Hippocampal formation (tissue), 2 donors: ENCODE measurements at regions not wholly inside any gene's neighbourhood (a gene's known extent, or its start where the extent isn't known, plus 50 kb on each side); places are given as distances from the start of the nearest gene placed in this dataset.

Source experiments
- DNase-seq, 2 donors: peaks; one replicate each; lab custom pipeline; 2025; lab: John Stamatoyannopoulos, UW

DNA sequence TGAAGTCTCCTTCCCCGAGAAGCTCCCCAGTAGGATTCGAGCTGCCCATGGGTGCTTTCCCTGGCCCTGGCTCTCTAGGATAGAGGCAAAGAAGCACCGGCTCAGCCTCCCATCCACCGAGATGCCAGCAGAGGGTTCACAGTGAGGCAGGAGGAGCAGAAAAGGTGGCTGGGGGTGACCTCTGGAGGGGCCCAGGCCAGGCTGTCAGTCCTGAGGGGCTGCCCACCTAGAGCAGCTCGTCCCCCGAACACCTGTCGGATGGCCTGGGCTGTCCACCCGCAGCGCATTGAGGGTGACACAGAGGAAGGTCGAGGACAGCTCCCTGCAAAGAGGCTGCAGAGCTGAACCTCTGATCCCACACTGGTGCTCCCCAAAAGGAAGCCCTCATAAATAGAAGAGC is 167.2 kb upstream of the PPP2R2D start:
- DNase-seq: no peak

DNA sequence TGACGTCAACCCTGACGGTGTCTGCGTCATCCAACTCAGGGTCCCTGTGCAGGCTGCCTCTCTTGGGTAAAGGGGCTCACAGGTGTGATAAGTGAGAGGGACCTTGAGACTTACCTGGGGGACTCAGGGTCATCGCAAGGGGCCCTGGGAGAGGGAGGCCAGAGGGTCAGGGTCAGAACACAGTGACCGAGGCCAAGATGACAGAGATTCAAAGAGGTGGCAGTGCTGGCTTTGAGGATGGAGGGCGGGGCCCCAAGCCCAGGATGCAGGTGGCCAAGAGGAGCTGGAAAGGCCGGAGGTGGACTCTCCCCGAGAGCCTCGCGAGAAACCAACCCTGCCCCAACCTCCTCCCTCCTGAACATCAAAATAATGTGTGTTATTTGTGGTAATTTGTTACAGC is 165.2 kb upstream of the PPP2R2D start:
- no peak for DNase-seq

DNA sequence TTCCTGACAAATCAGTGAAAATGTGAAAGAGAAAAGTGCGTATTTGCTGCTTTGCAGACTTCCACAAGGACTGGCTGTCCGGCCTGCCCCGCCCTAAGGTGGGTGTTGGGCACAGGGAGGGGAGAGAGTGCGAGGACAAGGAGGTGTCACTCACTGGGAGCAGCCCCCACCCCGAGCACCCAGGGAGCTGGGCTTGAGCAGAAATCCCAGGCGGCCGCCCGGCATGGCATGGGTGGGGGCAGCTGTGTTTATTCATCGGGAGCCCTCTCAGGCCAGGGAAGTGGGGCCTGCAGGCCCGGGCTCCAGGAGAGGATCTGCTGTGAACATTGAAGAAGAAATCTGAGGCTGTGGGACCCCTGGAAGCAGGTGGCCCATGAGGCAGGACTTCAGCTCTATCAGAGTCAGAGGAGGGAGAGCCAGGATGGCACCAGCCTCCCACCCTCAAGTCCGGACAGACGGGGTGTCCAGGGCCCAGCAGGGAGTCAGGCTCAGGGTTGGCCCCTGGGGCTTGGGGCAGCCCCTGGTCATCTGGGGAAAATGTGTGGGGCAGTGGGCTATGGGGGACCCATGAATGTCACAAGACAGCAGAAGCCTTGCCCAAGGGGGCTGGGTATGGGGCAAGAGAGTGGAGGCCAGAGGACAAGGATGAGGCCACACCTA is 164.4 kb upstream of the PPP2R2D start:
- no peak for DNase-seq

DNA sequence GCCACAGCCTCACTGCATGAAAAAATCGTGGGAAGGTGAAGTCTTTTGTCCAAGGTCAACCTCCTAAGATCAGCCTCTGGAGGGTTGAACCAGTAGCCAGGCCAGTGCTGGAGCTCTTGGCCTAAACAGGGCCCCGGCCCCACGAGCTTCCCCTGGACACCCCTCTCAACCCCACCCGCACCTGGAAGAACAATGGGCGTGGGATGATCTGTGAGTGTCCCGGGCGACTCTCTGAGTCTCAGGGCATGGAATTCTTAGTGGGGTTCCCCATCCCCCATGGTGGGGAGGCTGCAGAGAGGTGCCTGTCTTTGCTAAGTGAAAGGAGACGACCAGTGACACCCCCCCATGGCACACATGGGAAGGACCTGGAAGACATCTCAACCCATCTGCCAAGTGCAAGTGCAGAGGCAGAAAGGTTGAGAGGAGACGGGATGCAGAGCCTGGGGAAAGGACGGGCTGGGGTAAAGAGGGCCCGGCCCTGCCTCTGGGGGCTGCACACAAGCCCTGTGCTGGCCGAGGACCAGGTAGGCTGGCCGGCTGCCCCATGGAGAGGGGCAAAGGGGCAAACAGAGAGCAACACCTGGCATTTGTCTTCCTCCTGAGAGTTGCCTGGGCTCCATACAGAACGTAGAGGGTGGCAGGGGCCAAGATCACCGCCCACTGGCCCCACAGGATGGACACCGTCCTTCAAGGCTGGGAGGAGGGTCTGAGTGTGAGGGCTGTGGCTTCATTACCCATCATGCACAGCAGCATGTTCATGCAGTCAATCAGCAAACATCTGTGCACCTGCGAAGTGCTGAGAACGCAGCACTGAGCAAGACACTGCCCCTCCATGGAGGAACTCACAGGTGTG is 163.0 kb upstream of the PPP2R2D start:
- DNase-seq: no peak

DNA sequence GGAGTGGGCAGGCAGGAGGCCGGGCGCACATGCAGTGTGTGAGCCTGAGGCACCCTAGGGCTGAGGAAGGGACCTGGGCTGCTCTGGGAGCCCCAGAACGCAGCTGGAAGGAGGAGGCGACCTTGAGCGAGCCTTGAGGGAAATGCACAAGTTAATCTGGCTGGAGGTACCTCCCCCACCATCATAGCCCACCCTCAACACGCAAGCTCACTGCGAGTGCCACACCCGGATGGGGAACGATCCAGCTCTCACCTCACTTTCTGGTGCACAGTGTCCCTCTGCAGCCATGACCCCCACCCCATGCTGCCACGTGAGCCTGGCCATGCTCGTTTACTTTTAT is 162.4 kb upstream of the PPP2R2D start:
- no peak for DNase-seq

DNA sequence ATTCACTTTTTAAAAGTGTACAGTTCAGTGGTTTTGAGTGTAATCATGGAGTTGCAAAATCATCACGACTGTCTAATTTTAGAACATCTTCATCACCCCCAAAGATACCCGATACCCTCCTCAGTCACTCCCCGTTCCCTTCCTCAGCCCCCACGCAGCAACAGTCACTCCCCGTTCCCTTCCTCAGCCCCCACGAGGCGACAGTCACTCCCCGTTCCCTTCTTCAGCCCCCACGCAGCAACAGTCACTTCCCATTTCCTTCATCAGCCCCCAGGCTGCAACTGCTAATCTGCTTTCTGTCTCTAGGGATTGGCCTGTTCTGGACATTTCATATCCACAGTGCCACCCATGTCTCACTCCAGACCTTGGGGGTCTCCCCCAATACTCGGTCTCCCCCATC is 161.6 kb upstream of the PPP2R2D start:
- no peak for DNase-seq

DNA sequence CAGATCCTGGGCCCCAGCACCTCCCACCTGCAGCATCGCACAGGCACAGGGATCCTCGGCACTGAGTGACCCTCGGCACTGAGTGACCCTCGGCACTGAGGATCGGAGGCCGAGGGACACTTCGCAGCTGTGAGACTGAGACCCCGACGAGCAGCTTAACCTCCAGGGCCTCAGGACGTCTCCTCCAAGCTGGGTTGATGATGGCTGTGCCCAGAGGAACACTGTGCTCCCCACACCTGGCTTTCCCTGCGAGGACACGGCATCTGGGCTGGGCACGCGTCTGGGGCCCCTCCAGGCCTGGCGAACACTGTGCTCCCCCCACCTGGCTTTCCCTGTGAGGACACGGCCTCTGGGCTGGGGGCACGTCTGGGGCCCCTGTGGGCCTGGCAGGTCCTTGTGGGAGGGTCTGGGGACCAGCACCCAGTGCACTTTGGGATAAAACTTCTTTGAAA is 158.3 kb upstream of the PPP2R2D start:
- DNase-seq: no peak

DNA sequence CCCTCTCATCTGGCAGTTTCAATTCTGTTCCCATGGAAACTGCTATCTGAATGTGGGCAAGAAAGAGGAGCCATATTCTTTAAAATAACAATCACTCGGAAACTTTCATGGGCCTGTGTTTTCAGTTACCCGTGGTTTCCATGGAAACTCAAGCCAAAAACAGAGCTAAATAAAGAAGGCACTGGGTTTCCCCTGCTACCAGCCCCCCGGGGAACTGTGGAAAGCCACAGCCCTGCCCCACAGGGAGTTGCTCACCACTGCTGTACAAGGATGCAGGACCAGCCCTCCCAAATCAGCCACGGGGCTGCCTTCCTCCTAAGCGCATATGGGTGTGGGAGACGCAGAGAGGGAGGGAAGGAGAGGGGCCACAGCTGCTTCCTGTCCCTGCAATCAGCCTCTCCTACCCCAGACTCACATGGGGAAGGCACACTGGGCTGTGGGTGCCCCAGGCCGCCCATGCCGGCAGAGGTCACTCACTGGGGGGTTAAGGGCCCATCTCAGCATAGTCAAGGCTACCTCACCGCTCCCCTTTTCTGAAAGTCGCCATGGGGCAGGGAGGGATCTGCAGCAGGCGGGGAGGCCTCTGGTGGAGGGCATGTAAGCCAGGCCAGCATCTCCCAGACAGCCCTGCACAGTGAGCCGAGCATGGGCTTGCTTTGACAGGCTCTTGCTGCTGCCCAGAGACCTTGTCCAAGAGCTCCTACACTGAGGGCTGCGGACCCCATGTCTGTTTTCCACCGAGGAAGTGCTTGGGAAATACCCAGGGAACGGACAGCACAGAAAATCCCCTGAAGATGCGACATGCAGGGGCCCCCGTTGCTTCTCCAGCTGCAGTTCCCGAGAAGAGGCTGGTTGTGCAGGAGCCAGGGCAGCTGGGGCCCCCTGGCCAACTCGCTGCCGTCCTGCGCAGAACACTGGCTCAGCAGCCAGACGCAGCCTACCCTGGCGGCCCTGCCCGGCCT is 157.3 kb upstream of the PPP2R2D start:
- peak in 1 of 2 donors; percentile 4 for DNase-seq

DNA sequence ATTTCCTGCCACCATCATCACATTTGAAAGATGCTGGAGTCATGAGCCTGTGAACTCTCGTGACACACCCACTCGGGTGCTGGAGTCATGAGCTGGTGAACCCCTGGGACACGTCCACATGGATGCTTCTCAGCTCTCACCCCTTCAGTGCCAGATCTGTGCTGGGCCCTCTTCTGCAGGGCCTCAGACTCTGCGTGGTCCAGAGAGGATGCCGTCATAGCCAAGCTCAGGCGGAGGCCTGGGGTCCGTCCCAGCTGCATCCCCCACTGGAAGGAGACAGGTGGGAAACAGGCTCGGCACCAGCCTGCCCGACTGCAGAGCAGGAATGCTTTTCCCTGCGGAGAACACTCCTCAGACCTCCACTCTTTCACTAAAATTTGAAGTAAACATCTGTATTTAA is 156.5 kb upstream of the PPP2R2D start:
- no peak for DNase-seq

DNA sequence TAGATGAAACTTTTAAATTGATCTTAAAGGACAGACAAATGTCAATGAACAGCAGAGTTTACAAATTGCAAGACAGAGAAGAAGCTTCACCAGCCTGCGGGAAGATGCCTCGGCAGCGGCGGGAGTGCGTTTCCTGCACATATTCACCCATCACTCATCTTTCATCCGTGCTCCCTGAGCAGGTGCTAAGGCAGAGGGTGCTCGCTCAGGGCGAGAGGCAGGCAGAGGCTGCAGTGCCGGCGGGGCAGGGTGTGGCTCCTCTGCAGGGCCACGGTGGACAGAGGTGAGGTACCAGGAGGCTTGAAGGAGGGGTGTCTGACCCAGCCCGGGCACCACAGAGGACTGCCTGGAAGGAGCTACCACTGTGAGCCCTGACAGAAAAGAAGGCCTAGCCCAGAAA is 155.2 kb upstream of the PPP2R2D start:
- DNase-seq: no peak

DNA sequence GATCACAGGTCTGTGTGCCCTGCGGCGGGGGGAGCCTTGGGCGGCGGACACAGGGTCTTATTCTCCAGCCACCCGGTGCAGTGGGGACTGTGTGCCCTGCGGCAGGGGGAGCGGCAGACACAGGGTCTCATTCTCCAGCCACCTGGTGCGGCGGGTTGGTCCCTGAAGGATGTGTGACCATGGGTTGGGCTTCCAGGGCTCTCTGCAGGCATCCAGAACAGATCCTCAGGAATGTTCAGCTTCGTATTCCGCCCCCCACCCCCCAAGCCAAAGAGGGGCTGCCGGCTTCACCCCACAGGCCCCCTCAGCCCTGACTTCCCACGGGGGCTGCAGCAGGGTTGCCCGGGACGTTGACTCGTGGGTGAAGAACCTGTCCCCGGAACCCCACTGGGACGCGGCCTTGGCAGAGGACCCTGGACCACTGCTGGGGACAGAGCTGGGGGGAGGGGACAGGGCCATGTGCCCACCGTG is 154.5 kb upstream of the PPP2R2D start:
- DNase-seq: no peak

DNA sequence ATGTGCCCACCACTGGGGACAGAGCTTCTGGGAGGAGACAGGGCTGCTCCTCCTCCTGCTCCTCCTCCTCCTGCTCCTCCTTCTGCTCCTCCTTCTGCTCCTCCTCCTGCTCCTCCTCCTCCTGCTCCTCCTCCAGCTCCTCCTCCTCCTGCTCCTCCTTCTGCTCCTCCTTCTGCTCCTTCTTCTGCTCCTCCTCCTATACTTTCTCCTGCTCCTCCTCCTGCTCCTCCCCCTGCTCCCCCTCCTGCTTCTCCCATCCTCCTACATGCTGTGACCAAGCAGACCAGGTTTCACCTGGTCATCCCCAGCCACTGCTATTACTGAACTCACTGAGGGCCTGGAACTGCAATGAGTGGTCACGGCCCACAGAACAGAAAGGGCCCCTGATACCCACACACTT is 154.0 kb upstream of the PPP2R2D start:
- DNase-seq: no peak

DNA sequence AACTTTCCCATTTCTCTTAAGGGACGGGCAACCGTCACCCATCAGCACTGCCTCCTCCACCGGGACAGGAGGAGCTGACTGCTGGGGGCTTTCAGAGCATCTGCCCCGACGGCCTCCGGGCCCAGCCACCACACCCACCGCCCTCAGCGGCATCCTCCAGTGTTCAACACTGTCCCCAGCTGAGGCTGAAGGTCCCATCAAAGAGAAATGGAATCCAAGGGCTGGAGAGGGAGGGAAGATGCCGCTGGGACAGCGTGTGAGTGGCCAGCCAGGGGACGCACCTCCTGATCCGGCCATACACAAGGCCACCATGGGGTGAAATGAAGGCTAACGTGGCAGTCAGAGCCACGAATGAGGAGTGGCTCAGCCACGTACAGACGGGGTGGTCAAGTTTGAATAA is 153.6 kb upstream of the PPP2R2D start:
- no peak for DNase-seq

DNA sequence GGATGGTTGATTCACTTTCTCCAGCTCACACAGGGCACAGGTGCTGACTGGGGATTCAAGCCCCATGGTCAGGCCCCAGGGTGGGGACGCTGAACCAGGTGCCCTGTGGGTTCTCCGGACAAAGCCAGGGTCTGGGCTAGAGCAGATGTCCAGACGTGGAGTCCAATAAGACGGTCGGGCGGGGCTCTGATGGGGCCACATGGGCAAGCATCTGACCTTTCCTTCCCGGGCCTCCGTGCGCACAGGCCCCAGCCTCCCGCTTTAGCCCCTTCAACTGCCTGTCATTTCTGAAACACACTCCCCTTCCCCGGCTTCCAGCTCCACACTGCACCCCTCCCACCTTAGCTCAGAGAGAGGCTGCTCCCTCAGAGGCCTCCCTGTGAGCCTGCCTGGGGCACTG is 153.0 kb upstream of the PPP2R2D start:
- no peak for DNase-seq

DNA sequence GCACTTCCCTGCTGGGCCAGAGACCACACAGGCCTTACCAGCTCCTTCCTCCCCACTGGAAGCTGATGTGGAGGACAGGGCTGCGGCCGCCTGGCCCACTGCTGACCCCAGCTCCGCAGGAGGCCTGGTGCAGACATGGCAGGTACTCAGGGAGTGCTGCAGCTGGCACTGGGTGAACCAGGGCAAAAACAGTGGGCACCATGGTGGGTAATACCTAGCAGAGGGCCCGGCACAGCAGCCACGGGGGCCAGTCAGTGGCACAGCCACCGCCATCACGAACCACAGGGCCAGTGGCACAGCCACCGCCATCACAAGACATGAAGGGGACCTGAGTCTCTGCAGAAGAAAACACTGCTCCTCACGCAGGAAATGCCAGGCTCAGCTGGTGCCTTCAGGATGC is 152.6 kb upstream of the PPP2R2D start:
- no peak for DNase-seq

DNA sequence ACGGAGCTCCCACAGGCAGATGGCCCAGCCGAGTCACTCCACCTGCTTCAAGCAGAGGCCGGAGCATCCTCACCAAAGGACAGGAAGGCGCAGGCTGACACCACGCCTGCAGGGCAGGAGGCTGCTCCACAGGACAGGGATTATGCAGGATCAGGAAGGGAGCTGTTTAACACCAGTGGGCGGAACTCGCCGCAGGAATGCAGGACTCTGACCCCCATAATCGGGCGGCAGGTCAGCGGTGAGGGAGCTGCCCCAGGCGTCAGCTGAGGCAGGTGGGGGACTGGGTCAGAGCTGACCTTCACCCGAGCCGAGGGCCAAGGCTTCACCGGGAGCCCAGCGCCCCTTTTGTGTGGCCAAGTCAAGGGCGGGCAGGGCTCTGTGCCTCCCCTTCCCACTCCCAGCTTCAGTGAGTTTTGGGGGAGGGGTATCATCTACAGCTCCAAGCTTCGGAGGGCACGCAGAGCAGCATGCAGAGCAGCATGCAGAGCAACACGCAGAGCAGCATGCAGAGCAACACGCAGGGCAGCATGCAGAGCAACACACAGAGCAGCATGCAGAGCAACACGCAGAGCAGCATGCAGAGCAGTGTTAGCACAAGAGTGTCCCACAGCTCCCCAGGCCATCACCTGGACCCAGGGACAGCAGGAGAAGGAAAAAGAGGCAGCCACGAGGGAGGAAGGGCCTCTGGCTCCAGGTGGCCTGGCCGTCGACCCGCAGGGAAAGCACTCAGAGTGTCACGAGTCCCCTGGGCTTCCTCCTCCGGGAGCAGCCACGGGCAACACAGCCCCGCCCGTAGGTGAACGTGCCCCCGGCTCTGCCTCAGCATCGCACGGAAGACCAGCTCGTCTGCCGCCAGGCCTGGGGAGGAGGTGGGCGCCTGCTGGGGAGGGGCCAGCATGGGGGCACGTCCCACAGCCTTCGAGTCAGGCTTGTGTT is 151.7 kb upstream of the PPP2R2D start:
- DNase-seq: no peak

DNA sequence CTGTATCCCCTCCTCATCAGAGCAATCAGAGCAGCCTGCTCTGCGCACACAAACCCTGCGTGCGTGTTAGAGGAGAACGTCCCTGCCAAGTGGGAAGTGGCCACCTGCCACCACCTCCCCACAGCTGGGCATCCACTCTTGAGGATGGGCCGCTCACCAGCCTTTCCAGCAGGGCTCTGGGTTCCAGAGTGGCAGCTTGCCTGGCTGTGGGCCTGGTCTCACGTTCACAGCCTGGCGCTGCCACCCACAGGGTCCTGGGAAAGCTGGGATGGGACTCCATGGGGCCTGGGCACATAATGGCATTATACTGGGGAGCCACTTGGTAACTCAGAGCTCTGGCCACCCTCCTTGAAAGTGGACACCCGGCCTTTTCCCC is 151.1 kb upstream of the PPP2R2D start:
- DNase-seq: no peak

DNA sequence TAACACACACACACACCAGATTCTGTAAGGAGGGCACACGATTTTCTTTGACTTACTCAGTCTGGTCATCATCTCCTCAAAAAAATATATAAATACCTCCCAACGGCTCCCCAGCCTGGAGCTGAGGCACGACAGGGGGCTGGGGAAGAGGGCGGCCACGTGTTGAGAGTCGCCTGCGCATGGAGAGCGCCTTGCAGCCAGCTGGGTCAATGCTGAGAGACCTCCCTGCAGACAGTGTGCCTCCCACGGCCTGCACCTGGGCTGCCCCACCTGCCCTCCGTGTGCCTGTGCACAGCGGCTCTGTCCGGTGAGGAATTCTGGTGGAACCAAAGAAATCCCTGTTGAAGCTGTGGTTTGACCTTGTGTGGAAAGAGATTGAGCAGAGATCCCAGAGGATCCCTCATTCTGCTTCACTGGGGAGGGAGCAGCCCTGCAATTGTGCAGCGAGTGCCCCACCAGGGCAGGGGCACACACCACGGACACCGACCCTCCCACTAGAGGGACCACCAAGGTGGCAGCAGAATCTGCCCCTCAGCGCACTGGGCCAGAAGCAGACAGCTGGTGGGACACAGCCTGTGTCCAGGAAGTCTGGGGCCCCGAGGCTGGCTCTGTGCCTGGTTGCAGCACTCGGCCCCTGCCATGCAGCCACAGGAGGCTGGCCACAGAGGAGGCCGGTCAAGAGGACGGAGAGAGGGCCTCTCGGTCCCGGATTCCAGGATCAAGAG is 150.5 kb upstream of the PPP2R2D start:
- no peak for DNase-seq

DNA sequence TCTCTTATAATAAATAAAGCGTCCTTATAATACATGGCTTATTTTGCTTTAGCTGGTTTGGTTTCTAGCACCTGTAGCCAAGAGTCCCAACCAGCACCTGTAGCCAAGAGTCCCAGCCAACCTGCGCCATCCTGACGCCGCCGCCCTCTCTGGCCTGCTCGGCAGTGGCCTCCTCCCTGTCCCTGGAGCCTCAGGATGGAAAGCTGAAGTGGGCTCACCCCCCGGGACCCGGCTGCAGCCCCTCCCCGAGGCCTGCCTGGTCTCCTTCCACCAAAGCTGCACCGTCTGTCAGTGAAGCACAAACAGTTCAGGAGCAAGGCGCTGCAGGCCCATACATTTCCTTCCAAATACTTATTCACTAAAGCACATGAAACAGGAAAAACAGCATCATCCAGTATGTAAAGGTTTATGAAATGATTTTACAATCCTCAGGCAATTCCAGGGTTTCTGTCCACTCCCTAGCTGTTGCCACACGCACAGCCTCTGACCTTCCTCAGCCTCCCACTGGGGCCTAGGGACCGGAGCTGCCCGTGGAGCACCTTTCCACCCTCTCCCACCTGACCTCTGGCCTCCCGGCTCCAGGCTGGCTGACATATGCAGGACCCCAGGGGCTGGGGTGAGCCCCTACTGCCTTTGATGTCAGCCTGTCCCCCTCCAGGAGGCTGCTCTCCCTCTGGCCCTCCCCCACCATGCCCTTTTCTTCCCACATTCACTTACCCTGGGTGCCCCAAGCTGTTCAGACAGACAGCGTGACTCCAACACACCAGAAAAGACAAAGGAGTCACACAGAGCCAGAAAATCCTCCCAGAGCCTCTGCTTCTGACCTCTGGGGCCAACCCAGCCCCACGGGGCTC is 149.6 kb upstream of the PPP2R2D start:
- DNase-seq: no peak
